A673 (cell line): ENCODE measurements at regions not wholly inside any gene's neighbourhood (a gene's known extent, or its start where the extent isn't known, plus 50 kb on each side); places are given as distances from the start of the nearest gene placed in this dataset.

Experiments
- BruUV-seq: library from RNA; stranded (reverse); fragments of 400-500 nt; replicated peaks from 2 replicates; lab custom pipeline; 2021; lab: Mats Ljungman, UMichigan
- CTCF ChIA-PET: fragments of 300-600 bp; sonication (Branson Sonifier 250); formaldehyde crosslinking; loops from one replicate; lab custom pipeline; 2022; ENCODE audit warnings: antibody characterized with exemption; lab: Charles Lee
- POLR2A ChIA-PET: fragments of 300-600 bp; sonication (Branson Sonifier 250); formaldehyde crosslinking; loops from one replicate; lab custom pipeline; 2022; ENCODE audit warnings: antibody characterized with exemption; ENCODE audit not compliant: low non-redundant PET; lab: Charles Lee
- DNase-seq: peaks from one replicate; pipeline ENCODE4 v3.0.0-alpha.2; 2015; ENCODE audit warnings: low spot score
- H3K27ac ChIP-seq: fragments of 200-600 bp; sonication (generic); 2 replicates; pipeline ENCODE4 v1.5.1; 2016; ENCODE audit warnings: mixed run types, low read depth, mild to moderate bottlenecking, mixed read lengths, antibody characterized with exemption, low read length; ENCODE audit not compliant: poor library complexity, severe bottlenecking
- H3K27me3 ChIP-seq: fragments of 200-600 bp; sonication (generic); replicated peaks from 2 replicates; pipeline ENCODE4 v1.6.1; 2017; ENCODE audit warnings: mixed run types, low read depth, mild to moderate bottlenecking, mixed read lengths, antibody characterized with exemption, low read length; ENCODE audit not compliant: insufficient read depth, poor library complexity
- H3K36me3 ChIP-seq: fragments of 200-600 bp; sonication (generic); 2 replicates; pipeline ENCODE4 v1.6.1; 2016; ENCODE audit warnings: mixed run types, mild to moderate bottlenecking, mixed read lengths, antibody characterized with exemption, low read length; ENCODE audit not compliant: insufficient read depth, poor library complexity, severe bottlenecking
- H3K4me1 ChIP-seq: fragments of 200-600 bp; sonication (generic); 2 replicates; pipeline ENCODE4 v1.6.1; 2017; ENCODE audit warnings: mixed run types, mild to moderate bottlenecking, mixed read lengths, antibody characterized with exemption, low read length; ENCODE audit not compliant: insufficient read depth, poor library complexity, severe bottlenecking
- H3K4me3 ChIP-seq: fragments of 200-600 bp; sonication (generic); 2 replicates; pipeline ENCODE4 v1.5.1; 2016; ENCODE audit warnings: low read depth, mixed run types, mild to moderate bottlenecking, mixed read lengths, low read length; ENCODE audit not compliant: poor library complexity, severe bottlenecking
- H3K9me3 ChIP-seq: fragments of 200-600 bp; sonication (generic); 2 replicates; pipeline ENCODE4 v1.6.1; 2016; ENCODE audit warnings: mixed run types, low read depth, mild to moderate bottlenecking, mixed read lengths, antibody characterized with exemption, low read length; ENCODE audit not compliant: poor library complexity, severe bottlenecking
- EZH2 ChIP-seq: fragments of 200-600 bp; sonication (generic); IDR thresholded peaks from 2 replicates; pipeline ENCODE4 v1.6.1; 2017; ENCODE audit warnings: borderline replicate concordance, low read depth, mild to moderate bottlenecking, mixed read lengths, antibody characterized with exemption, low read length; ENCODE audit not compliant: poor library complexity, severe bottlenecking
- intact Hi-C: fragments of 100-400 bp; cut with micrococcal nuclease; formaldehyde crosslinking; loops from one replicate; pipeline ENCODE4 v1.10.0; 2022; ENCODE audit not compliant: unreplicated experiment
- TF ChIP-seq, protein P1 (sequence below): fragments of 300-800, 200-600 bp; sonication (generic); conservative IDR thresholded peaks from 2 replicates; pipeline ENCODE4 v1.5.1; 2017; ENCODE audit warnings: low read depth, mild to moderate bottlenecking, antibody characterized with exemption, low read length, moderate library complexity, mixed read lengths

DNA sequence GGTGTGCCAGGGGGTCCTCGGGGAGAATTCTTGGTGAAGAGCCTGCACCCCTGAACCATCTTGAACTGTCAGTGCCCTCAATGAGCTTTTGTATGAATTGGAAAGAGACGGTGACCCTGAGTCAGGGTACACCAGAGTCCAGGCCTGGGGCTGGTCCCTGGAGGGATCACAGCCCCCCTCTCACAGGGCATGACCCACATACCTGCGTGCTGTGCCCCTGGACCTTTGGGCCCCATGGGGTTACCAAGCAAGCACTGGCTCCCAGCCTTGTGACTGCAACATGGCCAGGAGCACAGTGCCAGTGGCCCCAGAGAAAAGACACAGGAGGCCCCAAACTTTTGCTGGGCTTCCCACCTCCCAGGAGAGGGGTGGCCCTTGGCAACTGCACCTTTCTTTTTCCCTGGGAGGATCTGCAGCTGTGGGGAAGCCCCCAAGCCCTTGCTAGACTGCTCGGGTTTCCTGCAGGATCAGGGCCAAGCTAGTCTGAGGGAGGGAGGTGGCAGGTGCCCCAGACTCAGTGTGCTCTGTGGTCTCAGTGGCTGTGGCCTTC is 153.5 kb downstream of the ZNF248 start:
- H3K4me3 ChIP-seq = no peak overlapping the region
- no peaks in the 10 kb centered on the region for H3K4me1 ChIP-seq
- no TSS peak for BruUV-seq
- TF ChIP-seq, protein P1, sequence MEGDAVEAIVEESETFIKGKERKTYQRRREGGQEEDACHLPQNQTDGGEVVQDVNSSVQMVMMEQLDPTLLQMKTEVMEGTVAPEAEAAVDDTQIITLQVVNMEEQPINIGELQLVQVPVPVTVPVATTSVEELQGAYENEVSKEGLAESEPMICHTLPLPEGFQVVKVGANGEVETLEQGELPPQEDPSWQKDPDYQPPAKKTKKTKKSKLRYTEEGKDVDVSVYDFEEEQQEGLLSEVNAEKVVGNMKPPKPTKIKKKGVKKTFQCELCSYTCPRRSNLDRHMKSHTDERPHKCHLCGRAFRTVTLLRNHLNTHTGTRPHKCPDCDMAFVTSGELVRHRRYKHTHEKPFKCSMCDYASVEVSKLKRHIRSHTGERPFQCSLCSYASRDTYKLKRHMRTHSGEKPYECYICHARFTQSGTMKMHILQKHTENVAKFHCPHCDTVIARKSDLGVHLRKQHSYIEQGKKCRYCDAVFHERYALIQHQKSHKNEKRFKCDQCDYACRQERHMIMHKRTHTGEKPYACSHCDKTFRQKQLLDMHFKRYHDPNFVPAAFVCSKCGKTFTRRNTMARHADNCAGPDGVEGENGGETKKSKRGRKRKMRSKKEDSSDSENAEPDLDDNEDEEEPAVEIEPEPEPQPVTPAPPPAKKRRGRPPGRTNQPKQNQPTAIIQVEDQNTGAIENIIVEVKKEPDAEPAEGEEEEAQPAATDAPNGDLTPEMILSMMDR = no peak
- TF ChIP-seq EZH2 = no peak
- H3K27ac ChIP-seq = no peak overlapping the region
- H3K27me3 ChIP-seq = no peaks in the 10 kb centered on the region
- H3K9me3 ChIP-seq = peaks cover 13% of the 10 kb centered on the region
- H3K36me3 ChIP-seq = no peaks in the 10 kb centered on the region
- no peak for DNase-seq
- CTCF ChIA-PET = no interaction called here
- intact Hi-C loops = no loop called here
- POLR2A ChIA-PET = no interaction called here

DNA sequence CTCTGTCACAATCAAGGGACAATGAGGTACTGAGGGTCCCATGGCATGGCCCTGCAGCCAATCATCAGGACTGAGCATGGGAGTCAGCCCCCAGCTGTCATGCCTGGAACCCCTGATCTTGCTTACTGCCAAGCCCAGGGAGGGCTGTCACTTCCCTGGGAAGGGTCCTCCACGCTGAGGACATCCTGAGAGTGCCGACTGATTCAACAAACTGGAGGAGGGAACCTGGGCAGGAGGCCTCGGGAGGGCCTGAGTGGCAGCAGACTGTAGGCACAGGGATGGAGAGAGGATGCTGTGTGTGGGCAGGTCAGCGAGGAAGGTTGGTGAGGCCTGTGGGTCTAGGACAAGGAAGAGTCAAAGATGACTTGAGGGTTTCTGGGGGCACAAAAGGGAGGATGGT is 154.3 kb downstream of the ZNF248 start:
- Histone ChIP-seq H3K4me1 (no peaks in the 10 kb centered on the region), H3K36me3 (no peaks in the 10 kb centered on the region), H3K4me3 (no peak overlapping the region), H3K27me3 (no peaks in the 10 kb centered on the region), H3K27ac (no peak overlapping the region), H3K9me3 (peaks cover 13% of the 10 kb centered on the region)
- ChIA-PET POLR2A (no interaction called here), CTCF (no interaction called here)
- intact Hi-C loops = no loop called here
- TF ChIP-seq, protein P1 = no peak
- TF ChIP-seq EZH2 = no peak
- DNase-seq = no peak
- no TSS peak for BruUV-seq

DNA sequence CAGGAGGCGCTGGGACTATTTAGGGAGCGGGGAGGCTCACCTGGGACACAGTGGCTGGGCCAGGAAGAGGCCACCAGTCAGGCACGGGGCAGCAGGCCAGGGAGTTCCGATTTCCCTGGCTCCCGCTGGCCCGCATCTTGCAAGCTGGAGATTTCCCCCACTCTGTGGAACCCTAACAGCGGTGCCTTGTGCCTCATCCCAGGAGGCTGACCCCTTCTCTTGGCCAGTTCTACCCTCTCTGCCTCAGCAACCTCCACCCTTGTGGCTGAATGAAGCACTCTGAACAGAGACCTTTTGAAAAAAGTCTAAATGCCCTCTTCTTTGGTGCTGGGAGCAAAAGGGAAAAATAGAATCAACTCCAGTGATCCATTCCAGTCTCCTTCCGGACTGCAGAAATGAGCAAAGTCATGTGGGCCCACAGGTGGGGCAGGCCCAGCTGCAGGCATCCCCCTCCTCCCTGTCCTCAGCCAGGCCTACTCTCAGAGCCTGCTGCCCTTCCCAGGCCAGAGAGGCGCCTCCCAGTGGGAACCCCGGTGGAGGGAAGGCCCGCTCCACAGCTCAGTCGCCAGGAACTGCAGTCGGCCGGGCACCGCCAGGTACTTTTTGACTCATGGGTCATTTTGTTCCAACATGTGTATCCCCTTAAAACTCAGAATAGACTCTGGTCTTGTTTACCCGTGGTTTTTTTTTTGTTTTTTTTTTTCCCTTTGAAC is 155.5 kb downstream of the ZNF248 start:
- Histone ChIP-seq H3K4me1 (no peaks in the 10 kb centered on the region), H3K36me3 (no peaks in the 10 kb centered on the region), H3K9me3 (peaks cover 13% of the 10 kb centered on the region), H3K27me3 (no peaks in the 10 kb centered on the region), H3K27ac (no peak overlapping the region), H3K4me3 (no peak overlapping the region)
- CTCF ChIA-PET = no interaction called here
- TF ChIP-seq EZH2 = no peak
- TF ChIP-seq, protein P1 = no peak
- intact Hi-C loops = no loop called here
- no peak for DNase-seq
- BruUV-seq = no TSS peak
- POLR2A ChIA-PET = no interaction called here
